22Rv1 (cell line): ENCODE measurements at regions not wholly inside any gene's neighbourhood (a gene's known extent, or its start where the extent isn't known, plus 50 kb on each side); places are given as distances from the start of the nearest gene placed in this dataset.

ENCODE experiments used
- H3K27ac ChIP-seq: fragments of 450-650 bp; 2 replicates; pipeline ENCODE4 v1.5.1; 2017
- CTCF ChIP-seq: fragments of 450-650 bp; IDR thresholded peaks from 2 replicates; pipeline ENCODE4 v1.5.1; 2017; ENCODE audit warnings: mild to moderate bottlenecking
- ZFX ChIP-seq: fragments of 450-650 bp; IDR thresholded peaks from 2 replicates; pipeline ENCODE4 v1.6.1; 2017; ENCODE audit warnings: antibody characterized with exemption, borderline replicate concordance

GRCh38 chr18:25516121-25516520 is 164.2 kb upstream of the ZNF521 start:
- TF ChIP-seq CTCF (no peak), ZFX (no peak)
- no peak overlapping the region for H3K27ac ChIP-seq

DNA sequence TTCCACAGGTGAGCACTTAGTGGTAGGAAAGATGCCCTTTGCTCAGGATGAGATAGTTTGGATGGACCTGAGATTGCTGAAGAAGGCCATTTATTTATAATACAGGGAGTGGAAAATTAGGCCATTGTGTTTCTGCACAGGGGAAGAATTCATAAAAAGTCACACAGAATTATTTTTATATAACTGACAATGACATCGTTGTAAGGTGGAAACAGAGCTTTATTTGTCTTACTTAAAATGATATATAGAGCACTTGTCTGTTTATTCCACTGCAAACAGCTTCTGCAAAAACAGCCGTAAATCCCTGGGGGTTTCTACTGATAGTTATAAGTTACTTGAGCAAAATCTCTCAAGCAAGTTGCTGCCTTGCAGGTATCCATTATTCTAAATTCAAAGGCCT is 158.1 kb upstream of the ZNF521 start:
- H3K27ac ChIP-seq = no peak overlapping the region
- no peak for TF ChIP-seq ZFX
- TF ChIP-seq CTCF = no peak

DNA sequence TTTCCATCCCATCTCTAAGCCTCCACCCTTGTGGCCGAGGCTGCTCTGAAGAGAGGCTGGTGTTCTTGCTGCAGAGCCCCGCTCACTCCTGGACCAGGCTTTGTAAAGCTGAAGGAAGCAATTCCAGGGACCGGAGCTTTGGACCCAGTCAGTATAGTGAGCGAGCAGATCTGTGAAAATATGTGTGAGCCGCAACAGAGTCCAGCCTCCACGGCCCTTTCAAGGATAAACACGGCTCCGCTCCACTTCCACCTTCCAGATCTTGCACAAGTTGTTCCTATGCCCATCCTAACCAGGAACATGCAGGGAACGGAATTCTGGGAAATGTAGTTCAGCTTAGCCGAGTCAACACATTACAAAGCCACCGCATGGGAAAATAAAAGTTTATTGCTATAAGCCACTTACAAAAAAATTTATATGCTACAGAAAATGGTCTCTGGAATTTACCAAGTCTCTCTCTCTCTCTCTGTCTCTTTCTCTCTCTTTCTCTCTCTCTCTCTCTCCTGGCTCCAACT is 151.7 kb upstream of the ZNF521 start:
- TF ChIP-seq CTCF (no peak), ZFX (no peak)
- H3K27ac ChIP-seq = no peak overlapping the region

- H3K27ac ChIP-seq = no peak overlapping the region
- TF ChIP-seq CTCF (no peak), ZFX (no peak)
Measured at GRCh38 chr18:25497151-25497794, 145.3 kb upstream of the ZNF521 start.

DNA sequence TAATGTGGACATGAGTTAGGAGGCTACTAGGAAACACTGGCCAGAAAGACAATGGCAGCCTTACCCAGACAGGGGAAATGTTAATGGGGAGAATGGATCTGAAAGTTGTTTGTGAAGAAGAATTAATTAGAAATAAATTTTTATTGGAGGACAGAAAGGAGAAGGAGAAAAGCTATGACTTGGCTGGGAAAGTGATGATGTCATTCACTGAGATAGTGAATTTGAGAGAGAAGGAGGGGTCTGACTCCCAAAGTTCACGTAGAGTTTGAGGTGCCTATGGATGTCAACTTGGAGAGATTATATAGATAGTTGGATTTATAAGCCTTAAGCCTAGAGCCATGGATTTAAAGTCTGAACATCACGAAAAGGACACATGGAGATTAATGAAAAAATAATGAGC is 144.6 kb upstream of the ZNF521 start:
- TF ChIP-seq CTCF (no peak), ZFX (no peak)
- H3K27ac ChIP-seq = no peak overlapping the region

DNA sequence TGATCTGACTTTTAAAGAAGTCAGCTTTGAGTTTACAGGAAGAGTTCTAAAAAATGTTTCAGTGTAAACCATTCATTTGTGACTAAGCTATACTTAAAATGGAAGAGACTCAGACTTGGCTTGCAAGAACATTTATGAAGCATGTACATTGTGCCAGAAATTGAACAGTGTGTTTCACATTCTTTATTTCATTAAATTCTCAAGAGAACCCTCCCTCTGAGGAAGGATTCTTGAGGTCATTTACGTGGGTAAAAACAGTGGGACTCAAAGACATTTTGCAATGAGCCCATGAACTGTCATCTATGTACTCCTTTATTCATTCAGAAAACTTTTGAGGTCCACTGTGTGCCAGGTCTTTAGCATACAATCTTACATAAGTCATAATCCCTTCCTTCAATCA is 143.6 kb upstream of the ZNF521 start:
- no peak overlapping the region for H3K27ac ChIP-seq
- no peak for TF ChIP-seq CTCF
- TF ChIP-seq ZFX = no peak

DNA sequence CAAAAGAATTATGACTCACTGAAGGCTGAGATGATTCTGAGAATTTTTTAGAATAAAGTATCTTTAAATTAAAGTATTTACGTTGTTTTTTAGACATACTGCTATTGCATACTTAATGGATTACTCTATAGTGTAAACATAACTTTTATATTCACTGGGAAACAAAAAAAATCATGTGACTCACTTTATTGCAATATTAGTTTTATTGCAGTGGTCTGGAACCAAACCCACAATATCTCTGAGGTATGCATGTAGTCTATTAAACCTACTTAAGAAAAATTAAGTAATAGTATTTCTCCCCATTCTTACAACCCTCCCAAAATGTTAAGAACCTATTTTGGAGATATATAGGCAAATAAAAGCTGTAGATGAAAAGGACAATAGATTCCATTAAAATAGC is 142.9 kb upstream of the ZNF521 start:
- no peak overlapping the region for H3K27ac ChIP-seq
- TF ChIP-seq ZFX = no peak
- no peak for TF ChIP-seq CTCF
